HG03045 (cell line): ENCODE measurements at regions not wholly inside any gene's neighbourhood (a gene's known extent, or its start where the extent isn't known, plus 50 kb on each side); places are given as distances from the start of the nearest gene placed in this dataset.
A peak's percentile ranks its signal among the peaks of the same experiment; 100 is the strongest.

ENCODE experiments used
- ATAC-seq: cut with Tn5 transposase; IDR thresholded peaks from one replicate; pipeline ENCODE4 v1.9.1; 2021; ENCODE audit warnings: mild to moderate bottlenecking, moderate library complexity; ENCODE audit not compliant: unreplicated experiment

- ATAC-seq, result no peak
Observed at GRCh38 chr5:54621709-54622108, 104.2 kb downstream of the SNX18 start.

- no peak for ATAC-seq
Observed at GRCh38 chr5:54621048-54621447, 103.5 kb downstream of the SNX18 start.

- no peak for ATAC-seq
Observed at GRCh38 chr5:54620141-54620933, 102.8 kb downstream of the SNX18 start.

GRCh38 chr5:54619731-54620130 is 102.2 kb downstream of the SNX18 start:
- no peak for ATAC-seq

GRCh38 chr5:54616518-54617220 is 99.1 kb downstream of the SNX18 start:
- no peak for ATAC-seq

- no peak for ATAC-seq
Observed at GRCh38 chr5:54616031-54616430, 98.5 kb downstream of the SNX18 start.

- ATAC-seq, result no peak
Observed at GRCh38 chr5:54615381-54615780, 97.8 kb downstream of the SNX18 start.

GRCh38 chr5:54612711-54613110 is 95.2 kb downstream of the SNX18 start:
- no peak for ATAC-seq

- ATAC-seq, result no peak
Observed at GRCh38 chr5:54611290-54611951, 93.9 kb downstream of the SNX18 start.

- peak; percentile 86 for ATAC-seq
Observed at GRCh38 chr5:54610197-54610944, 92.8 kb downstream of the SNX18 start.

GRCh38 chr5:54608423-54609085 is 91.0 kb downstream of the SNX18 start:
- ATAC-seq, result no peak

- no peak for ATAC-seq
Observed at GRCh38 chr5:54607006-54607405, 89.4 kb downstream of the SNX18 start.

- no peak for ATAC-seq
Observed at GRCh38 chr5:54603372-54603771, 85.8 kb downstream of the SNX18 start.

GRCh38 chr5:54602475-54602874 is 84.9 kb downstream of the SNX18 start:
- ATAC-seq, result no peak

- ATAC-seq, result no peak
Observed at GRCh38 chr5:54601411-54602230, 84.1 kb downstream of the SNX18 start.
